ENCODE measurements at regions not wholly inside any gene's neighbourhood (a gene's known extent, or its start where the extent isn't known, plus 50 kb on each side); places are given as distances from the start of the nearest gene placed in this dataset.

GRCh38 chr21:35915030-35915429 is 145.3 kb downstream of the SETD4 start:
- no peak for DNase-seq (ENCODE audit: low read depth)

GRCh38 chr21:35911412-35912191 is 148.7 kb downstream of the SETD4 start:
- no peak for TF ChIP-seq MAX (IDR thresholded peaks at IDR 0.05; ENCODE audit: low read depth, low read length)
- no peak for TF ChIP-seq POLR2A (IDR thresholded peaks at IDR 0.05; ENCODE audit: extremely low read depth, insufficient read length)
- no peak for TF ChIP-seq MYC (IDR thresholded peaks at IDR 0.05; ENCODE audit: low read depth, low read length)
- no peak overlapping the region for H3K4me3 ChIP-seq (ENCODE audit: low read depth, low read length)
- no peak for DNase-seq (ENCODE audit: low read depth)

More at GRCh38 chr21:35915030-35915429, 145.3 kb downstream of the SETD4 start:
- H3K4me3 ChIP-seq (ENCODE audit: low read depth, low read length): no peak overlapping the region
- TF ChIP-seq POLR2A (IDR thresholded peaks at IDR 0.05; ENCODE audit: extremely low read depth, insufficient read length) (no peak), MAX (IDR thresholded peaks at IDR 0.05; ENCODE audit: low read depth, low read length) (no peak), CTCF (IDR thresholded peaks at IDR 0.05; ENCODE audit: low read depth, low read length) (no peak), MYC (IDR thresholded peaks at IDR 0.05; ENCODE audit: low read depth, low read length) (no peak)

- no peak overlapping the region for H3K4me3 ChIP-seq (ENCODE audit: low read depth, low read length)
- no peak for DNase-seq (ENCODE audit: low read depth)
- TF ChIP-seq MYC (IDR thresholded peaks at IDR 0.05; ENCODE audit: low read depth, low read length) (no peak), POLR2A (IDR thresholded peaks at IDR 0.05; ENCODE audit: extremely low read depth, insufficient read length) (no peak), CTCF (IDR thresholded peaks at IDR 0.05; ENCODE audit: low read depth, low read length) (no peak), MAX (IDR thresholded peaks at IDR 0.05; ENCODE audit: low read depth, low read length) (no peak)
Measured at GRCh38 chr21:35909456-35910223, 150.7 kb downstream of the SETD4 start.

- no peak for TF ChIP-seq POLR2A (IDR thresholded peaks at IDR 0.05; ENCODE audit: extremely low read depth, insufficient read length)
- no peak for TF ChIP-seq CTCF (IDR thresholded peaks at IDR 0.05; ENCODE audit: low read depth, low read length)
- peak; percentile 18 for DNase-seq (ENCODE audit: low read depth)
Measured at GRCh38 chr21:35908311-35909078, 151.8 kb downstream of the SETD4 start.

GRCh38 chr21:35906586-35906985 is 153.7 kb downstream of the SETD4 start:
- H3K4me3 ChIP-seq (ENCODE audit: low read depth, low read length): no peak overlapping the region
- no peak for DNase-seq (ENCODE audit: low read depth)

More at GRCh38 chr21:35908311-35909078, 151.8 kb downstream of the SETD4 start:
- no peak overlapping the region for H3K4me3 ChIP-seq (ENCODE audit: low read depth, low read length)

More at GRCh38 chr21:35906586-35906985, 153.7 kb downstream of the SETD4 start:
- TF ChIP-seq CTCF (IDR thresholded peaks at IDR 0.05; ENCODE audit: low read depth, low read length) (no peak), MAX (IDR thresholded peaks at IDR 0.05; ENCODE audit: low read depth, low read length) (no peak), POLR2A (IDR thresholded peaks at IDR 0.05; ENCODE audit: extremely low read depth, insufficient read length) (no peak), MYC (IDR thresholded peaks at IDR 0.05; ENCODE audit: low read depth, low read length) (no peak)
